A673 (cell line): ENCODE measurements at regions not wholly inside any gene's neighbourhood (a gene's known extent, or its start where the extent isn't known, plus 50 kb on each side); places are given as distances from the start of the nearest gene placed in this dataset.

Source experiments
- BruUV-seq: library from RNA; stranded (reverse); fragments of 400-500 nt; replicated peaks from 2 replicates; lab custom pipeline; 2021; lab: Mats Ljungman, UMichigan
- CTCF ChIA-PET: fragments of 300-600 bp; sonication (Branson Sonifier 250); formaldehyde crosslinking; loops from one replicate; lab custom pipeline; 2022; ENCODE audit warnings: antibody characterized with exemption; lab: Charles Lee
- POLR2A ChIA-PET: fragments of 300-600 bp; sonication (Branson Sonifier 250); formaldehyde crosslinking; loops from one replicate; lab custom pipeline; 2022; ENCODE audit warnings: antibody characterized with exemption; ENCODE audit not compliant: low non-redundant PET; lab: Charles Lee
- DNase-seq: peaks from one replicate; pipeline ENCODE4 v3.0.0-alpha.2; 2015; ENCODE audit warnings: low spot score
- H3K27ac ChIP-seq: fragments of 200-600 bp; sonication (generic); 2 replicates; pipeline ENCODE4 v1.5.1; 2016; ENCODE audit warnings: mixed run types, low read depth, mild to moderate bottlenecking, mixed read lengths, antibody characterized with exemption, low read length; ENCODE audit not compliant: poor library complexity, severe bottlenecking
- H3K27me3 ChIP-seq: fragments of 200-600 bp; sonication (generic); replicated peaks from 2 replicates; pipeline ENCODE4 v1.6.1; 2017; ENCODE audit warnings: mixed run types, low read depth, mild to moderate bottlenecking, mixed read lengths, antibody characterized with exemption, low read length; ENCODE audit not compliant: insufficient read depth, poor library complexity
- H3K36me3 ChIP-seq: fragments of 200-600 bp; sonication (generic); 2 replicates; pipeline ENCODE4 v1.6.1; 2016; ENCODE audit warnings: mixed run types, mild to moderate bottlenecking, mixed read lengths, antibody characterized with exemption, low read length; ENCODE audit not compliant: insufficient read depth, poor library complexity, severe bottlenecking
- H3K4me1 ChIP-seq: fragments of 200-600 bp; sonication (generic); 2 replicates; pipeline ENCODE4 v1.6.1; 2017; ENCODE audit warnings: mixed run types, mild to moderate bottlenecking, mixed read lengths, antibody characterized with exemption, low read length; ENCODE audit not compliant: insufficient read depth, poor library complexity, severe bottlenecking
- H3K4me3 ChIP-seq: fragments of 200-600 bp; sonication (generic); 2 replicates; pipeline ENCODE4 v1.5.1; 2016; ENCODE audit warnings: low read depth, mixed run types, mild to moderate bottlenecking, mixed read lengths, low read length; ENCODE audit not compliant: poor library complexity, severe bottlenecking
- H3K9me3 ChIP-seq: fragments of 200-600 bp; sonication (generic); 2 replicates; pipeline ENCODE4 v1.6.1; 2016; ENCODE audit warnings: mixed run types, low read depth, mild to moderate bottlenecking, mixed read lengths, antibody characterized with exemption, low read length; ENCODE audit not compliant: poor library complexity, severe bottlenecking
- EZH2 ChIP-seq: fragments of 200-600 bp; sonication (generic); IDR thresholded peaks from 2 replicates; pipeline ENCODE4 v1.6.1; 2017; ENCODE audit warnings: borderline replicate concordance, low read depth, mild to moderate bottlenecking, mixed read lengths, antibody characterized with exemption, low read length; ENCODE audit not compliant: poor library complexity, severe bottlenecking
- intact Hi-C: fragments of 100-400 bp; cut with micrococcal nuclease; formaldehyde crosslinking; loops from one replicate; pipeline ENCODE4 v1.10.0; 2022; ENCODE audit not compliant: unreplicated experiment
- TF ChIP-seq, protein P1 (sequence below): fragments of 300-800, 200-600 bp; sonication (generic); conservative IDR thresholded peaks from 2 replicates; pipeline ENCODE4 v1.5.1; 2017; ENCODE audit warnings: low read depth, mild to moderate bottlenecking, antibody characterized with exemption, low read length, moderate library complexity, mixed read lengths

DNA sequence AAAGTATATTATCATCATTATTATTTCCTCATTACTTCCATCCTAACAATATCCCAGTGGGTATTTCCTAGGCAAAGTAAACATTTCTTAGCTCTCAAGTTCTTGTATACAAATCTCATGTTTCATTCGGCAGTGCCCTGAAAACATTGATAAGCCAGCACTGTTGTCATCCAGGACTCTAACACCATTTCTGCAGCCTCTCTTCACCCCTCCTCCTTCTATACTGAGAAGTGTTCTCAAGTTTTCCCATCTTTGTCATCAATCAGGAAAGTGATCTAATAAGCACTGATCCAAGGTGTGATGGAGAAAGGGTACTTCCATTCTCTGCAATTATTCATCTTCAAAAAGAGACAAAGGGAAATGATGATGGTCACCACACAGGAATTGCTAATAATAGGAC is 168.4 kb upstream of the CCDC54 start:
- H3K9me3 ChIP-seq = no peaks in the 10 kb centered on the region
- DNase-seq = no peak
- intact Hi-C loops = no loop called here
- no peak overlapping the region for H3K4me3 ChIP-seq
- TF ChIP-seq, protein P1, sequence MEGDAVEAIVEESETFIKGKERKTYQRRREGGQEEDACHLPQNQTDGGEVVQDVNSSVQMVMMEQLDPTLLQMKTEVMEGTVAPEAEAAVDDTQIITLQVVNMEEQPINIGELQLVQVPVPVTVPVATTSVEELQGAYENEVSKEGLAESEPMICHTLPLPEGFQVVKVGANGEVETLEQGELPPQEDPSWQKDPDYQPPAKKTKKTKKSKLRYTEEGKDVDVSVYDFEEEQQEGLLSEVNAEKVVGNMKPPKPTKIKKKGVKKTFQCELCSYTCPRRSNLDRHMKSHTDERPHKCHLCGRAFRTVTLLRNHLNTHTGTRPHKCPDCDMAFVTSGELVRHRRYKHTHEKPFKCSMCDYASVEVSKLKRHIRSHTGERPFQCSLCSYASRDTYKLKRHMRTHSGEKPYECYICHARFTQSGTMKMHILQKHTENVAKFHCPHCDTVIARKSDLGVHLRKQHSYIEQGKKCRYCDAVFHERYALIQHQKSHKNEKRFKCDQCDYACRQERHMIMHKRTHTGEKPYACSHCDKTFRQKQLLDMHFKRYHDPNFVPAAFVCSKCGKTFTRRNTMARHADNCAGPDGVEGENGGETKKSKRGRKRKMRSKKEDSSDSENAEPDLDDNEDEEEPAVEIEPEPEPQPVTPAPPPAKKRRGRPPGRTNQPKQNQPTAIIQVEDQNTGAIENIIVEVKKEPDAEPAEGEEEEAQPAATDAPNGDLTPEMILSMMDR = no peak
- TF ChIP-seq EZH2 = no peak
- ChIA-PET CTCF (no interaction called here), POLR2A (no interaction called here)
- no peaks in the 10 kb centered on the region for H3K36me3 ChIP-seq
- H3K27me3 ChIP-seq = no peaks in the 10 kb centered on the region
- H3K27ac ChIP-seq = no peak overlapping the region
- peaks cover 11% of the 10 kb centered on the region for H3K4me1 ChIP-seq
- BruUV-seq = no TSS peak

DNA sequence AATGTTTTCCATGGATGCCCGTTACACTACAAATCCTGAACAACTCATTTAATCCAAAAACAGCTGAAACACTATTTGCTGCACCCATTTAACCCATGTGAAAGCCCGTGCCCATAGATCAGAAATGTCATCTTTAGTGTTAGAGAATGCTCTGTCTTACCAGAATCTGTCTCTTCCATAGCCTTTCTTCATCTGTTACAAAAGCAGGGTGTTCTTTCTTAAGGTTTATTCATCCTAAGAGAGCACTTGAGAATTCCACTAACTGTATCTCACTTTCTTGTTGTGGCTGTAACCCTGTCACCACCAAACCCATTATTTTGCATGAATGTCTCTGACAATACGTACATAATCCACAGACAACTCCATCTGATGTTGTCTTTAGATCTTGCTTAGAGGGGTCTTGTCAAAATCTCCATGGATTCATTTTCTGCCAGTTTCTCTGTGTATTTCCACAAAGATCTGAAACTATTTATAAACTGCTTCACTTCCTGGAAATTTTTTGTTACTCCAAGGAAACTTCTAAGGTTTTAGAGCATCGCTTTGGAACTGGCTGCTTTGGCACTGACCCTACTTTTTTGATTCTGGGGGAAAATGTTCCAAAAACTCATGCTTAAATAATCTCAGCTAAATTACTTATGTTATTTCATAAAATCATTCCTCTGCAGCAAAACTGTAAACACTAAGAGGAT is 167.8 kb upstream of the CCDC54 start:
- POLR2A ChIA-PET = no interaction called here
- no TSS peak for BruUV-seq
- no peaks in the 10 kb centered on the region for H3K27me3 ChIP-seq
- H3K9me3 ChIP-seq = no peaks in the 10 kb centered on the region
- H3K4me3 ChIP-seq = no peak overlapping the region
- CTCF ChIA-PET = no interaction called here
- peaks cover 11% of the 10 kb centered on the region for H3K4me1 ChIP-seq
- H3K36me3 ChIP-seq = no peaks in the 10 kb centered on the region
- no peak for DNase-seq
- no peak overlapping the region for H3K27ac ChIP-seq
- intact Hi-C loops = no loop called here
- no peak for TF ChIP-seq EZH2
- TF ChIP-seq, protein P1 = no peak

DNA sequence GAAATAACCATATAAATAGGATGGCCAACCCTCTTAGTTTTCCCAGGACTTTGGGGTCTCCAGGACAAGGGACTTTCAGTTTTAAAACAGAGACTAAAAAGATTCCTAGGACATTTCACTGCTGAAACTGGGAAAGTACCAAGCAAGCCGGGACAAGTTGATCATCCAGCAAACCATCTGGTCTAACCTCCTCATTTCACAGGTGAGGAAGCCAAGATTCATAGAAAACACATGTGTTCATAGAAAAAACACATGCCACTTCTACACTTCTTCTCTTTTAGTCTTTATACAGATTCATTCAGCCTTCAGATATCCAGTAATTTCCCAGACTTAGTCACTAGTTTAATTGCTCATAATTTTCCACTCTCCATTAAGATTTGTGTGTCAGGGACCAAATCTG is 165.6 kb upstream of the CCDC54 start:
- H3K4me3 ChIP-seq = no peak overlapping the region
- ChIA-PET CTCF (no interaction called here), POLR2A (no interaction called here)
- no peak for TF ChIP-seq EZH2
- TF ChIP-seq, protein P1 = no peak
- no peaks in the 10 kb centered on the region for H3K27me3 ChIP-seq
- H3K27ac ChIP-seq = no peak overlapping the region
- H3K36me3 ChIP-seq = no peaks in the 10 kb centered on the region
- no TSS peak for BruUV-seq
- no peaks in the 10 kb centered on the region for H3K9me3 ChIP-seq
- H3K4me1 ChIP-seq = peaks cover 11% of the 10 kb centered on the region
- no peak for DNase-seq
- intact Hi-C loops = no loop called here
